GM23338 (cell line): ENCODE measurements at regions not wholly inside any gene's neighbourhood (a gene's known extent, or its start where the extent isn't known, plus 50 kb on each side); places are given as distances from the start of the nearest gene placed in this dataset.

Experiments
- ATAC-seq: fragments of 200-7000 bp; cut with Tn5 transposase; 3 replicates; pipeline ENCODE4 v1.9.1; 2020
- DNase-seq: peaks from one replicate; pipeline ENCODE4 v3.0.0-alpha.2; 2015; ENCODE audit warnings: low spot score
- H2AFZ ChIP-seq: fragments of 200-600 bp; sonication (generic); 2 replicates; pipeline ENCODE4 v1.8.0; 2016; ENCODE audit warnings: antibody characterized with exemption, mild to moderate bottlenecking, moderate library complexity
- H3F3A ChIP-seq: fragments of 200-600 bp; sonication (generic); replicated peaks from 2 replicates; pipeline ENCODE4 v1.8.0; 2017; ENCODE audit warnings: antibody characterized with exemption, mixed run types, low read depth
- H3K27ac ChIP-seq: fragments of 200-600 bp; sonication (generic); 2 replicates; pipeline ENCODE4 v1.6.1; 2016; ENCODE audit warnings: low read depth
- H3K27me3 ChIP-seq: fragments of 200-600 bp; sonication (generic); 2 replicates; pipeline ENCODE4 v1.8.0; 2016; ENCODE audit warnings: mild to moderate bottlenecking, mixed run types, moderate library complexity; ENCODE audit not compliant: insufficient read depth
- H3K36me3 ChIP-seq: fragments of 200-600 bp; sonication (generic); 2 replicates; pipeline ENCODE4 v1.8.0; 2016; ENCODE audit warnings: mild to moderate bottlenecking; ENCODE audit not compliant: insufficient read depth
- H3K4me1 ChIP-seq: fragments of 200-600 bp; sonication (generic); 2 replicates; pipeline ENCODE4 v1.8.0; 2016; ENCODE audit warnings: mild to moderate bottlenecking, moderate library complexity; ENCODE audit not compliant: insufficient read depth
- H3K4me2 ChIP-seq: fragments of 200-600 bp; sonication (generic); 2 replicates; pipeline ENCODE4 v1.7.1; 2017; ENCODE audit warnings: mixed run types
- H3K4me3 ChIP-seq: fragments of 200-600 bp; sonication (generic); 2 replicates; pipeline ENCODE4 v1.6.1; 2016; ENCODE audit warnings: mixed run types
- H3K79me2 ChIP-seq: fragments of 200-600 bp; sonication (generic); replicated peaks from 2 replicates; pipeline ENCODE4 v1.8.0; 2017; ENCODE audit warnings: mild to moderate bottlenecking; ENCODE audit not compliant: insufficient read depth
- H3K9me2 ChIP-seq: fragments of 200-600 bp; sonication (generic); 2 replicates; pipeline ENCODE4 v1.8.0; 2017; ENCODE audit not compliant: insufficient read depth
- H4K20me1 ChIP-seq: fragments of 200-600 bp; sonication (generic); replicated peaks from 2 replicates; pipeline ENCODE4 v1.8.0; 2017; ENCODE audit warnings: mild to moderate bottlenecking; ENCODE audit not compliant: insufficient read depth
- H3K27ac Mint-ChIP-seq: 2 replicates; pipeline ENCODE4 v1.8.0; 2020; ENCODE audit warnings: inconsistent platforms, mild to moderate bottlenecking, moderate library complexity, mixed read lengths
- H3K27me3 Mint-ChIP-seq: 3 replicates; pipeline ENCODE4 v1.8.0; 2022; ENCODE audit warnings: low read depth, mild to moderate bottlenecking, moderate library complexity, mixed read lengths, inconsistent platforms; ENCODE audit not compliant: insufficient read depth, poor library complexity
- H3K36me3 Mint-ChIP-seq: 3 replicates; pipeline ENCODE4 v1.8.0; 2021; ENCODE audit warnings: low read depth, mild to moderate bottlenecking, inconsistent platforms, moderate library complexity, mixed read lengths
- H3K4me1 Mint-ChIP-seq: 3 replicates; pipeline ENCODE4 v1.8.0; 2020; ENCODE audit warnings: mild to moderate bottlenecking, inconsistent platforms, mixed read lengths
- H3K4me3 Mint-ChIP-seq: 3 replicates; pipeline ENCODE4 v1.8.0; 2021; ENCODE audit warnings: moderate library complexity, mild to moderate bottlenecking, inconsistent platforms, mixed read lengths
- H3K9me3 Mint-ChIP-seq: 3 replicates; pipeline ENCODE4 v1.8.0; 2020; ENCODE audit warnings: moderate library complexity, mild to moderate bottlenecking, inconsistent platforms, mixed read lengths
- CREB1 ChIP-seq: fragments of 250-450 bp; sonication (Bioruptor Pico); IDR thresholded peaks from 2 replicates; pipeline ENCODE4 v1.5.0; 2020; ENCODE audit warnings: low read depth, mild to moderate bottlenecking, moderate library complexity
- CTCF ChIP-seq, 2 experiments: fragments of 200-600 bp in 1 of 2; sonication (generic) in 1 of 2; conservative IDR thresholded peaks; 2 replicates each; pipeline versions ENCODE4 v1.5.1 to v1.6.1; 2016 to 2017; ENCODE audit warnings: antibody characterized with exemption in 2 of 2, low read depth in 2 of 2, mild to moderate bottlenecking in 2 of 2, moderate library complexity in 1 of 2
- EZH2 ChIP-seq: fragments of 200-600 bp; sonication (generic); IDR thresholded peaks from one replicate; pipeline ENCODE4 v1.8.0; 2017; ENCODE audit warnings: antibody characterized with exemption, mild to moderate bottlenecking, low read depth; ENCODE audit not compliant: unreplicated experiment
- EZH2phosphoT487 ChIP-seq: fragments of 200-600 bp; sonication (generic); IDR thresholded peaks from one replicate; pipeline ENCODE4 v1.8.1; 2018; ENCODE audit warnings: antibody characterized with exemption; ENCODE audit not compliant: unreplicated experiment
- JUNB ChIP-seq: IDR thresholded peaks from one replicate; pipeline ENCODE4 v1.6.1; 2016; ENCODE audit warnings: antibody characterized with exemption; ENCODE audit not compliant: unreplicated experiment
- NANOG ChIP-seq: IDR thresholded peaks from 2 replicates; pipeline ENCODE4 v1.6.1; 2016; ENCODE audit warnings: antibody characterized with exemption, borderline replicate concordance
- POLR2AphosphoS5 ChIP-seq: IDR thresholded peaks from 2 replicates; pipeline ENCODE4 v1.6.1; 2016; ENCODE audit warnings: antibody characterized with exemption, low read depth
- REST ChIP-seq: IDR thresholded peaks from one replicate; pipeline ENCODE4 v1.6.1; 2018; ENCODE audit warnings: antibody characterized with exemption; ENCODE audit not compliant: unreplicated experiment
- ZNF462 ChIP-seq: fragments of 250-450 bp; sonication (Bioruptor Pico); IDR thresholded peaks from 2 replicates; pipeline ENCODE4 v1.5.0; 2020; ENCODE audit warnings: mild to moderate bottlenecking, moderate library complexity

DNA sequence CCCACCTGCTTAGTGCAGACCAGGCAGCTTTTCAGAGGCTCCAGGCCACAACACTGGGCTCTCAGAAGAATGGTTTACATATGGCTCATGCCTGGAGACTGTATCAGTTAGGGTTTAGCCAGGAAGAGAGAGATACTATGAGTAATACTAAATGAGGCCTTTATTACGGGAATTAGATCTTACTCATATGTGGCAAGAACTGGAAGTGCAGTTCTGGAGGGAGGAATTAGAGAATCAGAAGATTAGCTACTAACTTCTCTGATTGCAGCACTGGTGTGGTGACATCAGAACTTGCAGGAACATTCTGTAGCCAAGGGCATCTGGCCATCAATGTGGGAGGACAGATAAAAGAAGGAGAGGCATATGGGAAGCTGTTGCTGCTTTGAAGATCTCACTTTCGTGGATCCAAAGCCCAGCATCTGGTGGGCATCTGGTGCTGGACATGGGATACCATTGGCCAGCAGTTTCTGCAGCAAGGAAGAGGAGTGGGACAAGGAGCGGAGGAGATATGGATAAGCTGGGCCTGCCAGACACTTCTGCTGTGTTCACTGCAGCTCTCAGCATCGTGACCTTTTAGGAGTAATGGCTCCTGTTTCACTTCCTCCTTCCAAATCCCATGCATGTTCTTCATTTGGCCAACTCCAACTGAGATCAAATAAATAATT, 248.5 kb downstream of the BTBD3 start (continued):
- TF ChIP-seq REST (no peak), JUNB (no peak), POLR2AphosphoS5 (no peak), EZH2phosphoT487 (no peak), CREB1 (CRISPR knock-in tag) (no peak)

GRCh38 chr20:12170406-12170805, 252.7 kb downstream of the BTBD3 start:
- no peak for ATAC-seq
- no peaks in the 10 kb centered on the region for H4K20me1 ChIP-seq
- no peak for TF ChIP-seq CREB1 (CRISPR knock-in tag)
- TF ChIP-seq CTCF (conservative IDR thresholded peaks at IDR 0.05; ENCODE audit: low read depth in 2 of 2) = no peak
- no peak for TF ChIP-seq EZH2
- TF ChIP-seq NANOG = no peak
- no peak for TF ChIP-seq REST
- TF ChIP-seq ZNF462 = no peak
- TF ChIP-seq EZH2phosphoT487 = no peak

More at GRCh38 chr20:12170406-12170805, 252.7 kb downstream of the BTBD3 start:
- H3K36me3 ChIP-seq = no peaks in the 10 kb centered on the region
- no peak for DNase-seq
- H3K79me2 ChIP-seq = no peaks in the 10 kb centered on the region
- Mint-ChIP-seq H3K4me3 (no peak overlapping the region), H3K4me1 (peaks cover 7% of the 10 kb centered on the region), H3K9me3 (peaks cover 20% of the 10 kb centered on the region), H3K27ac (no peak overlapping the region), H3K36me3 (0 out of 3 replicates have a peak, but pooled peaks cover 5% of the 10 kb centered on the region), H3K27me3 (peaks cover 1% of the 10 kb centered on the region)
- H3K27ac ChIP-seq = no peak overlapping the region
- H2AFZ ChIP-seq = no peak overlapping the region
- H3K4me2 ChIP-seq = no peak overlapping the region
- H3F3A ChIP-seq = no peaks in the 10 kb centered on the region
- H3K9me2 ChIP-seq = no peaks in the 10 kb centered on the region
- no peaks in the 10 kb centered on the region for H3K27me3 ChIP-seq
- no peak overlapping the region for H3K4me3 ChIP-seq
- 0 out of 2 replicates have a peak, but pooled peaks cover 7% of the 10 kb centered on the region for H3K4me1 ChIP-seq
